ENCODE measurements at regions not wholly inside any gene's neighbourhood (a gene's known extent, or its start where the extent isn't known, plus 50 kb on each side); places are given as distances from the start of the nearest gene placed in this dataset.

DNA sequence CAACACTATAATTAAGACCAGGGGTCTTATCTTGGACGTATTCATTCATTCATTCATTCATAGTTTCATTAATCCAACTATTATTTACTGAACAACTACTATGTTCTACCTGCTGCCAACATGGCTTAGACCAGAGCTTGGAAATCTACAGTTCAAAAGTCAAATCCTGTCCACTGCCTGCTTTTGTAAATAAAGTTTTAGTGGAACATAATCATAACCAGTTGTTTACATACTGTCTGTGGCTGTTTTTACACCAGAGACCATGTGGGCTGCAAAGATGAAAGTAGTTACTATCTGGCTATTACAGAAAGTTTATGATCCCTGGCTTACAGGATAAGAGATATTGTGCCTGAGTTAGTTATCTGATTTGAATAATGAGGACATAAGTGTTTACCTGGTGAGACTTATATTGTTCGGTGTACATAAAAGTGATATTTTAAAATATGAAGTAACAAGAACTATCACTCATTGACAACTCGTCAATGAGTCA, 567.7 kb downstream of the TFAP2B start:
- no peak overlapping the region for H3K4me3 ChIP-seq (ENCODE audit: low read depth, low read length, poor library complexity, severe bottlenecking)
- TF ChIP-seq, protein P1, sequence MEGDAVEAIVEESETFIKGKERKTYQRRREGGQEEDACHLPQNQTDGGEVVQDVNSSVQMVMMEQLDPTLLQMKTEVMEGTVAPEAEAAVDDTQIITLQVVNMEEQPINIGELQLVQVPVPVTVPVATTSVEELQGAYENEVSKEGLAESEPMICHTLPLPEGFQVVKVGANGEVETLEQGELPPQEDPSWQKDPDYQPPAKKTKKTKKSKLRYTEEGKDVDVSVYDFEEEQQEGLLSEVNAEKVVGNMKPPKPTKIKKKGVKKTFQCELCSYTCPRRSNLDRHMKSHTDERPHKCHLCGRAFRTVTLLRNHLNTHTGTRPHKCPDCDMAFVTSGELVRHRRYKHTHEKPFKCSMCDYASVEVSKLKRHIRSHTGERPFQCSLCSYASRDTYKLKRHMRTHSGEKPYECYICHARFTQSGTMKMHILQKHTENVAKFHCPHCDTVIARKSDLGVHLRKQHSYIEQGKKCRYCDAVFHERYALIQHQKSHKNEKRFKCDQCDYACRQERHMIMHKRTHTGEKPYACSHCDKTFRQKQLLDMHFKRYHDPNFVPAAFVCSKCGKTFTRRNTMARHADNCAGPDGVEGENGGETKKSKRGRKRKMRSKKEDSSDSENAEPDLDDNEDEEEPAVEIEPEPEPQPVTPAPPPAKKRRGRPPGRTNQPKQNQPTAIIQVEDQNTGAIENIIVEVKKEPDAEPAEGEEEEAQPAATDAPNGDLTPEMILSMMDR (conservative IDR thresholded peaks at IDR 0.05; ENCODE audit: low read depth, low read length): no peak
- TF ChIP-seq EZH2 (IDR thresholded peaks at IDR 0.05; ENCODE audit: borderline replicate concordance, low read depth, low read length, poor library complexity, severe bottlenecking): no peak
- no peaks in the 10 kb centered on the region for H3K36me3 ChIP-seq (ENCODE audit: insufficient read depth, low read length, poor library complexity, severe bottlenecking)
- no peaks in the 10 kb centered on the region for H3K27me3 ChIP-seq (replicated peaks; ENCODE audit: insufficient read depth, low read depth, low read length, poor library complexity)
- intact Hi-C loops (cut with micrococcal nuclease; ENCODE audit: unreplicated experiment): no loop called here
- ChIA-PET CTCF (no interaction called here), POLR2A (ENCODE audit: low non-redundant PET) (no interaction called here)
- no peaks in the 10 kb centered on the region for H3K9me3 ChIP-seq (ENCODE audit: low read depth, low read length, poor library complexity, severe bottlenecking)
- DNase-seq (ENCODE audit: low spot score): no peak
- no peaks in the 10 kb centered on the region for H3K4me1 ChIP-seq (ENCODE audit: insufficient read depth, low read length, poor library complexity, severe bottlenecking)
- BruUV-seq (replicated peaks): no TSS peak
- H3K27ac ChIP-seq (ENCODE audit: low read depth, low read length, poor library complexity, severe bottlenecking): no peak overlapping the region

DNA sequence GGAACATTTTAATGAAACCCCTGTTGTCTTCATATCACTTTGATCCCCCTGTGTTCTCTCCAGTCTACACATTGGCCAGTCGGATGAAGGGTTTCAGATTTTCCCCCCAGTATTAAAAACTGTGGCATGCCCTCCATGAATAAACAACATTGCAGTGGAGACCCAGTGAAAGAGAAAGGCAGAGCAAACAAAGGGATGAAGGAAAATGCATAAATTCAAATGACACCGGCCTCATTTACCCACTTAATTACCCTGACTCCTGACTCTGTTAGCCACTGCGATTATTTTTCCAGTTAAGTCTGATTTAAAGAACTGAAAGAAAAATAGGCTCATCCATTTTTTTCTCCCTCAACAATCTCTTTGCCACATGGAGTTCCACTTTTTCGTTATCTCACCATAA, 569.2 kb downstream of the TFAP2B start:
- intact Hi-C loops (cut with micrococcal nuclease; ENCODE audit: unreplicated experiment): no loop called here
- Histone ChIP-seq H3K9me3 (ENCODE audit: low read depth, low read length, poor library complexity, severe bottlenecking) (no peaks in the 10 kb centered on the region), H3K4me3 (ENCODE audit: low read depth, low read length, poor library complexity, severe bottlenecking) (no peak overlapping the region), H3K36me3 (ENCODE audit: insufficient read depth, low read length, poor library complexity, severe bottlenecking) (no peaks in the 10 kb centered on the region), H3K27ac (ENCODE audit: low read depth, low read length, poor library complexity, severe bottlenecking) (no peak overlapping the region), H3K27me3 (replicated peaks; ENCODE audit: insufficient read depth, low read depth, low read length, poor library complexity) (no peaks in the 10 kb centered on the region), H3K4me1 (ENCODE audit: insufficient read depth, low read length, poor library complexity, severe bottlenecking) (no peaks in the 10 kb centered on the region)
- TF ChIP-seq EZH2 (IDR thresholded peaks at IDR 0.05; ENCODE audit: borderline replicate concordance, low read depth, low read length, poor library complexity, severe bottlenecking): no peak
- TF ChIP-seq, protein P1 (conservative IDR thresholded peaks at IDR 0.05; ENCODE audit: low read depth, low read length): no peak
- POLR2A ChIA-PET (ENCODE audit: low non-redundant PET): no interaction called here
- BruUV-seq (replicated peaks): no TSS peak
- CTCF ChIA-PET: no interaction called here
- no peak for DNase-seq (ENCODE audit: low spot score)

DNA sequence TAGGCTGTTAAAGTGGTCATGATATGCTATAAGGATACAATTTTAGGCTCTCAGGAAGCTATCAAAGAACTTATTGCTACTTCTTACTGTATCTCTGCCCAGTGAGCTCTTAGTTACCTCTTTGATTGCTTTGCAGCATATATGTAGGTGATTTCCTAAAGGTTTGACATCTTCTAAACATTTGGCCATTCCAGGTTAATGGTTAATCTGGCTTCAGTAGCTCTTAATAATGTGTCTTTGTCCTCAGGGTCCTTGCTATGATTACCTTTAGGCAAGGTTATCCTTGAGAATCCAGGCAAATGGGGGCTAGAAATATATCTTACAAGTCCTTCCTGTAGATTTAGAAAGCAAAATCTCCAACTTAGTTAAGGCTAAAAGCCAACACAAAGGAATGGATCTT, 575.4 kb downstream of the TFAP2B start:
- no TSS peak for BruUV-seq (replicated peaks)
- TF ChIP-seq, protein P1 (conservative IDR thresholded peaks at IDR 0.05; ENCODE audit: low read depth, low read length): no peak
- no peak for TF ChIP-seq EZH2 (IDR thresholded peaks at IDR 0.05; ENCODE audit: borderline replicate concordance, low read depth, low read length, poor library complexity, severe bottlenecking)
- Histone ChIP-seq H3K4me1 (ENCODE audit: insufficient read depth, low read length, poor library complexity, severe bottlenecking) (no peaks in the 10 kb centered on the region), H3K9me3 (ENCODE audit: low read depth, low read length, poor library complexity, severe bottlenecking) (no peaks in the 10 kb centered on the region), H3K27ac (ENCODE audit: low read depth, low read length, poor library complexity, severe bottlenecking) (no peak overlapping the region), H3K27me3 (replicated peaks; ENCODE audit: insufficient read depth, low read depth, low read length, poor library complexity) (no peaks in the 10 kb centered on the region), H3K36me3 (ENCODE audit: insufficient read depth, low read length, poor library complexity, severe bottlenecking) (no peaks in the 10 kb centered on the region), H3K4me3 (ENCODE audit: low read depth, low read length, poor library complexity, severe bottlenecking) (no peak overlapping the region)
- intact Hi-C loops (cut with micrococcal nuclease; ENCODE audit: unreplicated experiment): no loop called here
- DNase-seq (ENCODE audit: low spot score): no peak
- CTCF ChIA-PET: no interaction called here
- POLR2A ChIA-PET (ENCODE audit: low non-redundant PET): no interaction called here

All from A673 (cell line).